ENCODE measurements at regions not wholly inside any gene's neighbourhood (a gene's known extent, or its start where the extent isn't known, plus 50 kb on each side); places are given as distances from the start of the nearest gene placed in this dataset.

DNA sequence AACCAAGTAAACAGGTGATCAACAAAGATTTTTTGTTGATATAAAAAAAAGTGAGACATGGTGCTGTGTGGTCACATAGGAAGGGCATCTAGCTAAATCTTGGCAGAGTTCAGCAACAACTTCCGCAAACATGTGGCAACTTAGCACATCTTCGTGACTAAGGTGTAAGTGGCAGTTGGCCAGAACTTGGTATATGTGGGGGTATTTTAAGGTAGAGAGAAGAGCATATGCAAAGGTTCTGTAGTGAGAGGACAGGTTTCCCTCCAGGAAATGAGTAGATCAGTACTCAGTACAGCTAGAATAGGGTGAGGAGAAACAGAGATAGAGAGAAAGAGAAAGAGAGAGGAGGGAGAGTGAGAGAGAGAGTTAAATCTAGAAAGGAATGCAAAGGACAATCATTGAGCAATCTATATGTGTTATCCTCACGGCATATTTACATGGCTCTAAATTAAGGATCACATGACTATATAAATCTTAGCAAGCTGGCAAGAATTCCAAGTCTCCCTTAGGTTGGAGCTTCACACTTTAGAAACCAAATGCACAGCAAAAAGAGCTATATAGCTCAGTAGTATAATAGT is 227.7 kb upstream of the HMGA2 start:
- no peak for DNase-seq (ENCODE audit: low read depth in 1 of 2, low spot score in 1 of 2)

- no peak for DNase-seq (ENCODE audit: low read depth in 1 of 2, low spot score in 1 of 2)
These were observed 226.8 kb upstream of the HMGA2 start for GRCh38 chr12:65597527-65597926.

- no peak for DNase-seq (ENCODE audit: low read depth in 1 of 2, low spot score in 1 of 2)
These were observed 225.6 kb upstream of the HMGA2 start for GRCh38 chr12:65598688-65599087.

DNA sequence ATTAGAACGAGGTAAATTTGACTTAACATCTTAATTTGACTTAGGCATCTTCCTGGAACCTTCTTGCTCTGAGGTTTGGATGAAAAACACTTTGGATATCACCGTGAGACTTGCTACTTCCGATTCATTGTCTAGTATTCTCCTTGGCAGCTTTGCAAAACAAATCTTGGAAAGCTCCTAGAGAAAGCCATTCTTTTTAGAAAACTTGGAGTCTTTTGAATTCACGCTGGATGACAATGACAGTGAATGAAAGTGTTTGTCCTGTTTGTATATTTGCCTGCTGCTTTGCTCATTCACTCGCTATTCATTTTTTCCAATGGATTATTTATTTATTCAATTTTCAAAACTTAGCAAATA is 222.1 kb upstream of the HMGA2 start:
- no peak for DNase-seq (ENCODE audit: low read depth in 1 of 2, low spot score in 1 of 2)

DNA sequence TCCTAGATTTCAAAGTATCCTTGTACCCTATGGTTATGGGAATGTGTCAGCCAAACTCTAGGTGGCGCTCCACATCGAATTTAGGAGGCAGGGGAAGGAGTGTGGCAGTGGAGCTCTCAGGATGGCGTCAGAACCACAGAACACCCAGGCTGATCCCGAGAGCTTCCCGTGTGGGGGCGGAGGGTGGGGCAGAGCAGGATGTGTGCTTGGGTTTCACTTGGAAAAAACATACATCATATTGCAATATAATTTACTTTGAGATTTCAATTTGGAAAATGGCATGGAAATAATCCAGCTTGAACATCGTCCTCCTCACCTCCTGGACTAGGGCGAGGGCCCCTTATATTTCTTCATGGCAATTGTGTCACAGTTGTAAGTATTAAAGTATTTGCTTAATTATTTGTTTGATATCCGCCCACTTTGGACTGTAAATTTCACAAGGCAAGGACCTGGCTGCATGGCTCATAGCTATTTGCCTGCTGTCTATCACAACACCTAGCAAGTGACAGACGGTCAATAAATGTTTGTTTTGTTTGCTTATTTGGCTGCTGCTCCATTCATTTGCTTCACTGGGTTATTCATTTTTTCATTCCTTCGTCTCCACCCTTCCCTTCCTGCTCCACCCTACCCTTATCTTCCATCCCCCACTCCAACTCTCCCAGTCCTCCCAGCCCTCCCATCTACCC is 221.5 kb upstream of the HMGA2 start:
- DNase-seq (ENCODE audit: low read depth in 1 of 2, low spot score in 1 of 2) = no peak

- no peak for DNase-seq (ENCODE audit: low read depth in 1 of 2, low spot score in 1 of 2)
These were observed 220.6 kb upstream of the HMGA2 start for GRCh38 chr12:65603438-65604351.

GRCh38 chr12:65605019-65605418 is 219.3 kb upstream of the HMGA2 start:
- no peak for DNase-seq (ENCODE audit: low read depth in 1 of 2, low spot score in 1 of 2)

DNA sequence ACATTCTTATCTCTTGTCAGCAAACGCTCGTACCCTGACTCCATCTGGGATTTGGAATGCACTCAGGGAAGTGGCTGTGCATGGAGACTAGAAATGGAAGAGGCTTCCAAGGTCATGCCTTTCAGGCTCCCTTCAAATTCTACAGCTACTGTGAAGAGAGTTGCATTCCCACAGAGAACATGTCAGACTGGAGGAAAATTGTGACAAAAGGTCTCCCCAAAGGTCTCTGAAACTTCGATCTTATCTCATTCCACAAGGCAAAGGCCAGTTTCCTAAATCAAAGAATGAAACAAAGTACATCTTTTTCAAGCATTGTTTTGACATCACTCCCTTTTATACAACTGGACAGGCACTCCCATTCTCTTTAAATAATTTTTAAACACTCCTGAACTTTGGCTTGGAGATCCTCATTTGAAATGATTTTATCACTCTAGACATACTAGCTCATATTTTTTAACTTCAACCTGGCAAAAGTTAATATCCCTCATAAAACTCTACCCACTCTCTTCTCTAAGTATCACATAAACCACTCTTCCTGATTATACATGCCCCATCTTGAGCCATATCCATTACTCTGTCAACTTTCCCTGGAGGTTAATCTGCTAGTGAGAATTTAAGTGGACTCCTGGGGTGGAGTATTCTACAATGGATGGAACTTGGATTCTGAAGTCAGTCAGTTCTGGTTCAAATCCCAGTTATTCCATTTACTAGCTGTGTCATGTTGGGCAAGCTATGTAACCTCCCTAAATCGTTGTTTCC is 218.1 kb upstream of the HMGA2 start:
- no peak for DNase-seq (ENCODE audit: low read depth in 1 of 2, low spot score in 1 of 2)

GRCh38 chr12:65607401-65607841 is 216.9 kb upstream of the HMGA2 start:
- no peak for DNase-seq (ENCODE audit: low read depth in 1 of 2, low spot score in 1 of 2)

GRCh38 chr12:65608319-65608916 is 215.9 kb upstream of the HMGA2 start:
- DNase-seq (ENCODE audit: low read depth in 1 of 2, low spot score in 1 of 2) = no peak

DNA sequence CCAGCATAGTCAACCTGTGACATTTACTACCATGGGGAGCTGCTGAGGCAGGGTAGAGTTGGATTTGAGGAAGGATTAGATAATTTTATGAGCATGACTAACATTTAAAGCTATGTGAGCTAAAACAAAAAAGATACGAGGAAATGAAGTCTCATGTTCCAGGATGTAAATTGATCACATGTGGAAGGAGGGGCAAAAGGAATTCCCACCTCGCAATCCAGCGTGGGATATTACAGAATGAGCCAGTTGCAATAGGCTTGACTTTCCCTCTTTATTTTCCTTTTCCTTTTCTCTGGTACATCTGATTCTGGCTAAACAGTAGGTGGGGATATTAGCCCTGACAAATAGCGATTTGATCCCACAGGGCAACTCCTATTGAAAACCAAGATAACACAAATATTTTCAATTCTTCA is 214.9 kb upstream of the HMGA2 start:
- no peak for DNase-seq (ENCODE audit: low read depth in 1 of 2, low spot score in 1 of 2)

- DNase-seq (ENCODE audit: low read depth in 1 of 2, low spot score in 1 of 2) = no peak
These were observed 212.9 kb upstream of the HMGA2 start for GRCh38 chr12:65611396-65611795.

DNA sequence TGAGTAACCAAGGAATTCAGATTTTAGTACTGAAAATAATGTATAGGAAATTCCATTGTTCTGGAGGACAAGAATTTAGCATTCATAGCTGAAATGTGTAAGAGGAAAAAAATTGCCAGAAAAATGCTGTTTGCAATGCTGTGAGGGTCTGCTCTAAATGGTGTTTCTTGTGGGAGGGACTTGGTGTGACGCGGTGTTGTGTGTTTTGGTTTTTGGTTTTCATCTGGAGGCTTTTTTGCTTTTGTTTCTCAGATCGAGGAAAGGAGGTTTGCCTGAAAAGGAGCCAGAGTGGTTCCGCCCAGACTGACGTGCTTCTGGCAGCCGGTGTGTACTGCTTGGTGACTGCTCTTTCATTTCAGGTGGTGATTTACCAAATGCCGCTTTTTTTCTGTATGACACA is 211.8 kb upstream of the HMGA2 start:
- no peak for DNase-seq (ENCODE audit: low read depth in 1 of 2, low spot score in 1 of 2)

DNA sequence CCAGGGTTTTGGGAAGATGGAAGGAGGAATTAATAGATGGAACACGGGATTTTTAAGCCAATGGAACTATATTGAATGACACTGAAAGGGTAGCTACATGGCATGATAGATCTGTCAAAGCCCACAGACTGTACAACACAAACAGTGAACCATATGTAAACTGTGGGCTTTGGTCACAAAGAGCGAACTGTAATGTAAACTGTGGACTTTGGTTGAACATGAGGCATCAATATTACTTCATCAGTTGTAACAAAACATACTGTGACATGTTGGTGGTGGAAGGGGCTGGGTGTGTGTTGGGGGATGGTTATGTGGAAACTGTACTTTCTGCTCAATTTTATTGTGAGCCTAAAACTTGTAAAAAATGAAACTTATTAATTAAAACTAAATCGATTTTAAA is 210.6 kb upstream of the HMGA2 start:
- DNase-seq (ENCODE audit: low read depth in 1 of 2, low spot score in 1 of 2) = no peak

DNA sequence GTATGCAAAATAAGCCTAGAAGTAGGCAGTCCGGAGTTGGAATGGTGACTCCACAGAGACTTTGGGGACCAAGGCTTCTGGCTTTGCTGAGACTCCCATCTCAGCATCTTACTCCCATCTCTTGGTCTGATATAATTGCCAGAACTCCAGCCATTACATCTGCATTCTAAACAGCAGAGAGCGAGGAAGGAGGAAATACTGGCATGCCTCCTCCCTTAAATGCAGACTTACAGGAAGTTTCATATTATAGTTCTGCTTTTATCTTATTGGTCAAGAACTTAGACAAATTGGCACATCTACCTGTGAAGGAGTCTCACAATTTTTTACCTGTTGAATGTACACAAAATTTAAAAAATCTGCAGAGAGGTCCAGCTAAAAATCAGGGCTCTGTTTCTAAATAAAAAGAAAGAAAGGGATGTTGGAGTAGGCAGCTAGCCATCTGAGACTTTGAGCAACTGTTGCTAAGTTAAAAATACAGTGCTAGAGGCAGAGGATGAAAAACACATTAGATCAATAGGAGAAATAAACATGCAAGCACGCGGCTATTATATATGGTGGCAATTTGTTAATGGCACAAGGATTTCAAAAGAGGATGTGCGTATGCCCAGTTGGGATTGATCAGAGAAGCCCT is 209.9 kb upstream of the HMGA2 start:
- DNase-seq (ENCODE audit: low read depth in 1 of 2, low spot score in 1 of 2) = no peak

DNA sequence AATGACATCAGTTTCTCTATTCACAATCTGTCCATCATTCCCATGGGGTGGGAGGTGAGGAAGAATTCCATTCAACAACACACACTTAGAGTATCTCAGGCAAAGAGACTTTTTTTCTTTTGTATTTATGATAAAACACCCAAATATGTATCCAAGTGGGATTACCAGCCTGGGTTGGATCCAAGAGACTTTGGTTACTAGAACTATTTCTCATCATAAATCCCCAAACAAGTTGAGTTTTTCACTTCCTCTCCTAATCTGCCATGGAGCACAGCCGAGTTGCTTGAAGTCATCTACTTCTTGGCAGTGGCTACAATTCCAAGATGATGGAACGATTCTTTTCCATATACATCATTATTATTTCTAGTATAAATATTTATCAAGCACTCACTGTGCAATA is 209.2 kb upstream of the HMGA2 start:
- DNase-seq (ENCODE audit: low read depth in 1 of 2, low spot score in 1 of 2) = no peak

DNA sequence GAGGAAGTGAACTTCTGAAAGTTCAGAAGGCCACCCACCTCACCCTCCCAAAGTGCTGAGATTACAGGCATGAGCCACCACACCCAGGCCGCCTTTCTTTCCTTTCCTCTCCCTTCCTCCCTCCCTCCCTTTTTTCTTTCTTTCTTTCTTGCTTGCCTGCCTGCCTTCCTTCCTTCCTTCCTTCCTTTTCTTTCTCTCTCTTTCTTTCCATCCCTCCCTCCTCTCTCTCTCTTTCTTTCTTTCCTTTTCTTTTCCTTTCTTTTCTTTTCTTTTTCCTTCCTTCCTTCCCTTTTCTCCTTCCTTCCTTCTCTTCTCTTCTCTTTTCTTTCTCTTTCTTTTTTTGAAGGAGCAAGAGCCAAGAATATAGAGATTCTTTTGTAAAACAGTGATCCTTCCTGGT is 208.3 kb upstream of the HMGA2 start:
- no peak for DNase-seq (ENCODE audit: low read depth in 1 of 2, low spot score in 1 of 2)

- no peak for DNase-seq (ENCODE audit: low read depth in 1 of 2, low spot score in 1 of 2)
These were observed 205.7 kb upstream of the HMGA2 start for GRCh38 chr12:65618588-65618987.

DNA sequence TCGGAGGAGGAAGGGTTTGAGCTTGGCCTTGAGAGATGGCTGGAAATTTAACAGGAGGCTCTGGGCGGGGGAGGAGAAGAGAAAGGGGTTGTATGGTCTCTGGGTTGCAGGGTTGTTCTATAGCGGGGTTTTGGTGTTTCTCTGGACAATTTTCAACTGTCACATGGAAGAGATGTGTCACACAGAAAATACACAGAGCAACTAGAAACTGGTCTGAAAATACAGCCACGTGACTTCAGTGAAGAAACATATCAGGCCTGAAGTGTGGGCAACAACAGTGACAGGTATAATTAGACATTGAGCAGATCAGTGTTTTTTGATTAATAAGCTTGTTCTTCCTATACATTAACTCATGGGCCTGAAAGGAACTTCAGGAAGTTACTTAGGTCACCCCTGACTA is 205.3 kb upstream of the HMGA2 start:
- DNase-seq (ENCODE audit: low read depth in 1 of 2, low spot score in 1 of 2) = no peak

- DNase-seq (ENCODE audit: low read depth in 1 of 2, low spot score in 1 of 2) = no peak
These were observed 204.2 kb upstream of the HMGA2 start for GRCh38 chr12:65620046-65620445.

GRCh38 chr12:65622056-65622455 is 202.2 kb upstream of the HMGA2 start:
- DNase-seq (ENCODE audit: low read depth in 1 of 2, low spot score in 1 of 2) = no peak

All from activated T-helper 1 cell treated with anti-CD3 and anti-CD28 coated beads, Interleukin-2, amount 50 U/mL, for 16 hours (primary cell).